ENCODE measurements at regions not wholly inside any gene's neighbourhood (a gene's known extent, or its start where the extent isn't known, plus 50 kb on each side); places are given as distances from the start of the nearest gene placed in this dataset.

GRCh38 chrX:152028579-152028978, 54.1 kb upstream of the GABRE start:
- no peak for TF ChIP-seq RARB (CRISPR knock-in tag; IDR thresholded peaks at IDR 0.05)
- no peak for TF ChIP-seq ZC3H10 (CRISPR knock-in tag; IDR thresholded peaks at IDR 0.05)
- no peak for TF ChIP-seq PPARA (CRISPR knock-in tag; IDR thresholded peaks at IDR 0.05; ENCODE audit: borderline replicate concordance)
- TF ChIP-seq ZFP30 (CRISPR knock-in tag; IDR thresholded peaks at IDR 0.05): no peak
- no peak for TF ChIP-seq ISL1 (CRISPR knock-in tag; IDR thresholded peaks at IDR 0.05)
